HG03565 (cell line): ENCODE measurements at regions not wholly inside any gene's neighbourhood (a gene's known extent, or its start where the extent isn't known, plus 50 kb on each side); places are given as distances from the start of the nearest gene placed in this dataset.

Source experiments
- ATAC-seq: cut with Tn5 transposase; IDR thresholded peaks from one replicate; pipeline ENCODE4 v1.9.1; 2021; ENCODE audit warnings: mild to moderate bottlenecking, moderate library complexity; ENCODE audit not compliant: unreplicated experiment

- ATAC-seq, result no peak
Observed at GRCh38 chr4:81891005-81891996, 419.6 kb upstream of the RASGEF1B start.

GRCh38 chr4:81884986-81885385, 413.3 kb upstream of the RASGEF1B start:
- ATAC-seq, result no peak

GRCh38 chr4:81883530-81884450, 412.1 kb upstream of the RASGEF1B start:
- ATAC-seq, result no peak

GRCh38 chr4:81883004-81883403, 411.3 kb upstream of the RASGEF1B start:
- ATAC-seq, result no peak

GRCh38 chr4:81881855-81882621, 410.3 kb upstream of the RASGEF1B start:
- ATAC-seq, result no peak

GRCh38 chr4:81876106-81876505, 404.4 kb upstream of the RASGEF1B start:
- ATAC-seq, result no peak

GRCh38 chr4:81874661-81875515, 403.2 kb upstream of the RASGEF1B start:
- ATAC-seq, result no peak

- no peak for ATAC-seq
Observed at GRCh38 chr4:81870275-81870674, 398.6 kb upstream of the RASGEF1B start.

GRCh38 chr4:81860111-81860510, 388.4 kb upstream of the RASGEF1B start:
- no peak for ATAC-seq

GRCh38 chr4:81854406-81854805, 382.7 kb upstream of the RASGEF1B start:
- no peak for ATAC-seq

- ATAC-seq, result no peak
Observed at GRCh38 chr4:81852031-81852715, 380.5 kb upstream of the RASGEF1B start.

GRCh38 chr4:81850701-81851100, 379.0 kb upstream of the RASGEF1B start:
- no peak for ATAC-seq

GRCh38 chr4:81845761-81846160, 374.1 kb upstream of the RASGEF1B start:
- ATAC-seq, result no peak

- no peak for ATAC-seq
Observed at GRCh38 chr4:81845273-81845672, 373.6 kb upstream of the RASGEF1B start.

- peak; percentile 87 for ATAC-seq
Observed at GRCh38 chr4:81844717-81845116, 373.0 kb upstream of the RASGEF1B start.

- no peak for ATAC-seq
Observed at GRCh38 chr4:81839347-81840042, 367.8 kb upstream of the RASGEF1B start.

GRCh38 chr4:81838586-81838985, 366.9 kb upstream of the RASGEF1B start:
- ATAC-seq, result no peak

GRCh38 chr4:81836716-81837115, 365.0 kb upstream of the RASGEF1B start:
- ATAC-seq, result no peak

- no peak for ATAC-seq
Observed at GRCh38 chr4:81833576-81833975, 361.9 kb upstream of the RASGEF1B start.
